ENCODE measurements at regions not wholly inside any gene's neighbourhood (a gene's known extent, or its start where the extent isn't known, plus 50 kb on each side); places are given as distances from the start of the nearest gene placed in this dataset.

- Mint-ChIP-seq H3K9me3 (no peaks in the 10 kb centered on the region), H3K4me3 (no peak overlapping the region), H3K4me1 (peaks cover 21% of the 10 kb centered on the region), H3K27me3 (ENCODE audit: low read depth) (peaks cover 21% of the 10 kb centered on the region), H3K36me3 (ENCODE audit: low read depth) (no peaks in the 10 kb centered on the region), H3K27ac (peak overlapping the region; percentile 74 to 82 (median 77))
- TF ChIP-seq CTCF (IDR thresholded peaks at IDR 0.05; ENCODE audit: unreplicated experiment in 3 of 3): no peak
Observed at GRCh38 chr18:22254088-22254487, 84.7 kb downstream of the GATA6 start.

GRCh38 chr18:22253676-22254075 is 84.3 kb downstream of the GATA6 start:
- peaks cover 22% of the 10 kb centered on the region for H3K27me3 Mint-ChIP-seq (ENCODE audit: low read depth)
- no peak overlapping the region for H3K4me3 Mint-ChIP-seq

GRCh38 chr18:22253156-22253555 is 83.8 kb downstream of the GATA6 start:
- H3K9me3 Mint-ChIP-seq: no peaks in the 10 kb centered on the region
- H3K4me1 Mint-ChIP-seq: peaks cover 21% of the 10 kb centered on the region
- no peaks in the 10 kb centered on the region for H3K36me3 Mint-ChIP-seq (ENCODE audit: low read depth)
- no peak for TF ChIP-seq CTCF (IDR thresholded peaks at IDR 0.05; ENCODE audit: unreplicated experiment in 3 of 3)
- no peak overlapping the region for H3K4me3 Mint-ChIP-seq
- peaks cover 26% of the 10 kb centered on the region for H3K27me3 Mint-ChIP-seq (ENCODE audit: low read depth)
- H3K27ac Mint-ChIP-seq: peak overlapping the region in 2 of 3 experiments; percentile 74 to 82

More at GRCh38 chr18:22253676-22254075, 84.3 kb downstream of the GATA6 start:
- no peak for TF ChIP-seq CTCF (IDR thresholded peaks at IDR 0.05; ENCODE audit: unreplicated experiment in 3 of 3)
- no peaks in the 10 kb centered on the region for H3K36me3 Mint-ChIP-seq (ENCODE audit: low read depth)
- no peaks in the 10 kb centered on the region for H3K9me3 Mint-ChIP-seq
- peak overlapping the region; percentile 74 to 82 (median 77) for H3K27ac Mint-ChIP-seq
- peaks cover 21% of the 10 kb centered on the region for H3K4me1 Mint-ChIP-seq
